HCT116 (cell line): ENCODE measurements at regions not wholly inside any gene's neighbourhood (a gene's known extent, or its start where the extent isn't known, plus 50 kb on each side); places are given as distances from the start of the nearest gene placed in this dataset.

Experiments
- ATAC-seq: fragments of 200-7000 bp; cut with Tn5 transposase; 2 replicates; pipeline ENCODE4 v1.9.1; 2020; ENCODE audit warnings: mild to moderate bottlenecking, moderate library complexity
- BruUV-seq: library from RNA; stranded (reverse); fragments of 400-500 nt; replicated peaks from 2 replicates; lab custom pipeline; 2021; lab: Mats Ljungman, UMichigan
- CTCF ChIA-PET: fragments of 300-600 bp; sonication (Branson Sonifier 250); formaldehyde crosslinking; loops from one replicate; lab custom pipeline; 2021; ENCODE audit warnings: antibody characterized with exemption; lab: Charles Lee
- POLR2A ChIA-PET: fragments of 300-600, 350-600 bp; sonication (Branson Sonifier 250); formaldehyde crosslinking; loops from one replicate; lab custom pipeline; 2021; ENCODE audit warnings: antibody characterized with exemption; lab: Charles Lee
- RAD21 ChIA-PET, 2 experiments: fragments of 300-600 bp; sonication (Branson Sonifier 250); formaldehyde crosslinking; loops; one replicate each; lab custom pipeline; 2023; ENCODE audit warnings: low total read pairs in 2 of 2; ENCODE audit not compliant: uncharacterized antibody in 2 of 2, unreplicated experiment in 2 of 2, low non-redundant PET in 1 of 2; lab: Charles Lee
- DNase-seq: peaks from one replicate; pipeline ENCODE4 v3.0.0-alpha.2; 2010; ENCODE audit warnings: low read depth, low spot score
- H2AFZ ChIP-seq: fragments of 200-600 bp; shearing (Covaris generic), sonication (generic); 2 replicates; pipeline ENCODE4 v1.6.1; 2017; ENCODE audit warnings: low read depth, mixed run types, mixed read lengths, antibody characterized with exemption, low read length; ENCODE audit not compliant: poor library complexity, severe bottlenecking
- H3K27ac ChIP-seq: 2 replicates; pipeline ENCODE4 v1.5.1; 2012; ENCODE audit warnings: low read depth, low read length
- H3K27me3 ChIP-seq: fragments of 200-600 bp; sonication (generic); 2 replicates; pipeline ENCODE4 v1.6.1; 2016; ENCODE audit warnings: mixed run types, low read length, mixed read lengths; ENCODE audit not compliant: insufficient read depth
- H3K36me3 ChIP-seq, 2 experiments: fragments of 200-500 bp in 1 of 2; fragments of 200-600 bp in 1 of 2; sonication (Bioruptor generic) in 1 of 2; sonication (generic) in 1 of 2; 2 replicates each; pipeline versions ENCODE4 v1.5.1 to v1.6.1; 2014 to 2016; ENCODE audit warnings: low read length in 2 of 2, inconsistent platforms in 1 of 2, mixed read lengths in 1 of 2, mixed run types in 1 of 2; ENCODE audit not compliant: insufficient read depth in 2 of 2, control insufficient read depth in 1 of 2
- H3K4me1 ChIP-seq, 2 experiments: fragments of 200-600 bp in 1 of 2; sonication (generic) in 1 of 2; 2 replicates each; pipeline versions ENCODE4 v1.5.1 to v1.6.1; 2012 to 2017; ENCODE audit warnings: low read length in 2 of 2, inconsistent platforms in 1 of 2, mild to moderate bottlenecking in 1 of 2, mixed read lengths in 1 of 2, mixed run types in 1 of 2, moderate library complexity in 1 of 2; ENCODE audit not compliant: insufficient read depth in 2 of 2, control insufficient read depth in 1 of 2
- H3K4me2 ChIP-seq: fragments of 200-600 bp; sonication (generic); 2 replicates; pipeline ENCODE4 v1.6.1; 2017; ENCODE audit warnings: mixed run types, low read length, mixed read lengths
- H3K4me3 ChIP-seq, 2 experiments: fragments of 200-600 bp in 1 of 2; sonication (generic) in 1 of 2; replicated peaks in 1 of 2; 2 replicates each; pipeline ENCODE4 v1.5.1; 2011 to 2016; ENCODE audit warnings: low read length in 2 of 2, control low read depth in 1 of 2, low read depth in 1 of 2, mild to moderate bottlenecking in 1 of 2, mixed read lengths in 1 of 2, mixed run types in 1 of 2
- H3K79me2 ChIP-seq: fragments of 200-600 bp; sonication (generic); 2 replicates; pipeline ENCODE4 v1.6.1; 2017; ENCODE audit warnings: mild to moderate bottlenecking, mixed run types, low read length, moderate library complexity, mixed read lengths; ENCODE audit not compliant: insufficient read depth
- H3K9ac ChIP-seq: fragments of 200-600 bp; sonication (generic); 2 replicates; pipeline ENCODE4 v1.6.1; 2016; ENCODE audit warnings: low read length, mixed read lengths
- H3K9me2 ChIP-seq: fragments of 200-600 bp; sonication (generic), shearing (Covaris generic); 2 replicates; pipeline ENCODE4 v1.6.1; 2017; ENCODE audit warnings: mixed run types, mild to moderate bottlenecking, moderate library complexity; ENCODE audit not compliant: insufficient read depth
- H3K9me3 ChIP-seq, 2 experiments: fragments of 200-500 bp in 1 of 2; fragments of 200-600 bp in 1 of 2; sonication (Bioruptor generic) in 1 of 2; sonication (generic) in 1 of 2; 2 replicates each; pipeline ENCODE4 v1.6.1; 2014 to 2017; ENCODE audit warnings: low read length in 2 of 2, mixed read lengths in 2 of 2, inconsistent platforms in 1 of 2, low read depth in 1 of 2, mild to moderate bottlenecking in 1 of 2, mixed run types in 1 of 2, moderate library complexity in 1 of 2; ENCODE audit not compliant: control insufficient read depth in 1 of 2, insufficient read depth in 1 of 2
- H4K20me1 ChIP-seq: fragments of 200-600 bp; sonication (generic), shearing (Covaris generic); 2 replicates; pipeline ENCODE4 v1.6.1; 2017; ENCODE audit warnings: mixed run types, mild to moderate bottlenecking, moderate library complexity; ENCODE audit not compliant: insufficient read depth
- ATF3 ChIP-seq: IDR thresholded peaks from 2 replicates; pipeline ENCODE4 v1.6.1; 2012
- CTCF ChIP-seq, 3 experiments: fragments of 200-600 bp in 1 of 3; sonication (generic) in 1 of 3; IDR thresholded peaks in 2 of 3; conservative IDR thresholded peaks in 1 of 3; 2 replicates each; pipeline ENCODE4 v1.5.1; 2012 to 2017; ENCODE audit warnings: low read depth in 2 of 3, low read length in 2 of 3, antibody characterized with exemption in 1 of 3, borderline replicate concordance in 1 of 3, control low read depth in 1 of 3, mild to moderate bottlenecking in 1 of 3, mixed read lengths in 1 of 3, mixed run types in 1 of 3, moderate library complexity in 1 of 3; ENCODE audit not compliant: insufficient read depth in 1 of 3
- FOSL1 ChIP-seq: IDR thresholded peaks from 2 replicates; pipeline ENCODE4 v1.6.1; 2012; ENCODE audit warnings: low read depth
- POLR2AphosphoS5 ChIP-seq: IDR thresholded peaks from 2 replicates; pipeline ENCODE4 v1.6.1; 2011; ENCODE audit warnings: mild to moderate bottlenecking, low read depth, low read length, moderate library complexity
- RAD21 ChIP-seq: IDR thresholded peaks from 2 replicates; pipeline ENCODE4 v1.6.1; 2012; ENCODE audit warnings: low read depth, mild to moderate bottlenecking
- REST ChIP-seq: IDR thresholded peaks from 2 replicates; pipeline ENCODE4 v1.6.1; 2012; ENCODE audit warnings: low read depth
- SIN3A ChIP-seq: IDR thresholded peaks from 2 replicates; pipeline ENCODE4 v1.6.1; 2012; ENCODE audit warnings: low read depth
- TCF7L2 ChIP-seq: IDR thresholded peaks from 2 replicates; pipeline ENCODE4 v1.7.0; 2011; ENCODE audit warnings: borderline replicate concordance, inconsistent platforms; ENCODE audit not compliant: insufficient read depth, insufficient read length; ENCODE audit errors: extremely low read depth
- ZFX ChIP-seq: fragments of 450-650 bp; IDR thresholded peaks from 2 replicates; pipeline ENCODE4 v1.6.1; 2017
- ZNF274 ChIP-seq: fragments of 200-500 bp; sonication (Bioruptor generic); IDR thresholded peaks from 2 replicates; pipeline ENCODE4 v1.6.1; 2014; ENCODE audit warnings: mild to moderate bottlenecking, low read depth, low read length, inconsistent platforms
- intact Hi-C: fragments of 100-400 bp; cut with micrococcal nuclease; formaldehyde crosslinking; loops from 2 replicates; pipeline ENCODE4 v1.10.0; 2022

DNA sequence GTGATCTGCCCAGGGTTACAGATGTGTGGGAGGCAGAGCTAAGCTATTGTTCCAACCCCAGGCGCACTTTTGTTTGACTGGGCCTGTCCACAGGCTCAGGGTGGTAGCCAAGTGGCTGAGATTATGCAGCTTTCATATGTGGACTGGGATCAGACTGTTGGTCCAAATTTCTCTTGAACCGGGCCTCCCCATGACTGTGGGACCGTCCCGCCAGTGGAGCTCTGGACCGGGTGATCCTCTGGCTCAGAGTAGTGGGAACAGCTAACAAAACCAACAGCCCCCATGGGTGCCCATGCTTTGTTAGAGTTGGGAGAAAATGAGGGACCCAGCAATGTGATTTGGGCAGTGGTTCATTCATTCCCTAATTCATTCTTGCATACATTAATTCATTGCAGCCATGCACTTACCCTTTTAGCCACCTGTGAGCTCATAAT lies 86.8 kb upstream of the HS6ST1 start (continued):
- TF ChIP-seq REST: no peak
- no peak for TF ChIP-seq FOSL1
- TF ChIP-seq ZNF274: no peak
- no peak for TF ChIP-seq CTCF (IDR thresholded peaks at IDR 0.05 in 2 of 3, conservative IDR thresholded peaks at IDR 0.05 in 1 of 3; ENCODE audit: borderline replicate concordance in 1 of 3, insufficient read depth in 1 of 3, low read depth in 2 of 3, low read length in 2 of 3)

GRCh38 chr2:128405981-128406613 lies 87.4 kb upstream of the HS6ST1 start:
- Histone ChIP-seq H3K36me3 (no peaks in the 10 kb centered on the region), H3K27ac (no peak overlapping the region), H2AFZ (no peak overlapping the region), H3K4me2 (no peak overlapping the region), H3K79me2 (no peaks in the 10 kb centered on the region), H3K9me2 (no peaks in the 10 kb centered on the region), H3K9ac (no peak overlapping the region), H3K27me3 (no peaks in the 10 kb centered on the region), H4K20me1 (no peaks in the 10 kb centered on the region), H3K9me3 (no peaks in the 10 kb centered on the region), H3K4me3 (no peak overlapping the region), H3K4me1 (no peaks in the 10 kb centered on the region; a peak in 1 of 4 replicates)
- TF ChIP-seq RAD21: no peak
- no peak for TF ChIP-seq ATF3
- no peak for TF ChIP-seq ZFX
- no peak for TF ChIP-seq TCF7L2
- no peak for TF ChIP-seq POLR2AphosphoS5
- no peak for TF ChIP-seq SIN3A
- TF ChIP-seq ZNF274: no peak
- ChIA-PET POLR2A (no interaction called here), CTCF (no interaction called here), RAD21 (no interaction called here)
- no peak for ATAC-seq
- BruUV-seq: no TSS peak
- no peak for DNase-seq
- intact Hi-C loops: no loop called here
